Thyroid gland (tissue), 4 donors: ENCODE measurements at regions not wholly inside any gene's neighbourhood (a gene's known extent, or its start where the extent isn't known, plus 50 kb on each side); places are given as distances from the start of the nearest gene placed in this dataset.

Experiments
- POLR2A ChIP-seq, 2 donors: fragments of 450-650 bp; IDR thresholded peaks; one replicate each; pipeline ENCODE4 v1.6.1; 2017; ENCODE audit warnings: antibody characterized with exemption in 2 of 2, mild to moderate bottlenecking in 2 of 2, moderate library complexity in 1 of 2
- TF ChIP-seq, protein P1 (sequence below), 6 experiments: fragments of 200-600 bp in 3 of 6; fragments of 450-650 bp in 3 of 6; sonication (generic) in 3 of 6; IDR thresholded peaks; one replicate each; pipeline ENCODE4 v1.5.1; 2016 to 2019; ENCODE audit warnings: antibody characterized with exemption in 6 of 6, mild to moderate bottlenecking in 2 of 6, inconsistent platforms in 1 of 6, moderate library complexity in 1 of 6

DNA sequence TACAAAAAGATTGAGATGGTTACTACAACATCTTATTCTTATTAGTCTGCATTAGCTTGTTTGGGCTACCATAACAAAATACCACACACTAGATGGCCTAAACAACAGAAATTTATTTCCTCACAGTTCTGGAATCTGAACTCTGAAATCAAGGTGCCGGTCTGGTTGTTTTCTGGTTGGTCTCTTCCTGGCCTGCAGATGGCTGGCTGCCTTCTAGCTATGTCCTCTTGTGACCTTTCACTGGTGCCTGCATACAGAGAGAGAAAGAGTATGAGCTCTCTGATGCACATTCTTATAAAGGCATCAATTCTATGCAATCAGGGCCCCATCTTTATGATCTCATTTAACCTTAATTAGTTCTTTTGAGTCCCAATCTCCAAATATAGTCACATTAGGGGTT lies 696.5 kb downstream of the TDRD15 start:
- TF ChIP-seq, protein P1, sequence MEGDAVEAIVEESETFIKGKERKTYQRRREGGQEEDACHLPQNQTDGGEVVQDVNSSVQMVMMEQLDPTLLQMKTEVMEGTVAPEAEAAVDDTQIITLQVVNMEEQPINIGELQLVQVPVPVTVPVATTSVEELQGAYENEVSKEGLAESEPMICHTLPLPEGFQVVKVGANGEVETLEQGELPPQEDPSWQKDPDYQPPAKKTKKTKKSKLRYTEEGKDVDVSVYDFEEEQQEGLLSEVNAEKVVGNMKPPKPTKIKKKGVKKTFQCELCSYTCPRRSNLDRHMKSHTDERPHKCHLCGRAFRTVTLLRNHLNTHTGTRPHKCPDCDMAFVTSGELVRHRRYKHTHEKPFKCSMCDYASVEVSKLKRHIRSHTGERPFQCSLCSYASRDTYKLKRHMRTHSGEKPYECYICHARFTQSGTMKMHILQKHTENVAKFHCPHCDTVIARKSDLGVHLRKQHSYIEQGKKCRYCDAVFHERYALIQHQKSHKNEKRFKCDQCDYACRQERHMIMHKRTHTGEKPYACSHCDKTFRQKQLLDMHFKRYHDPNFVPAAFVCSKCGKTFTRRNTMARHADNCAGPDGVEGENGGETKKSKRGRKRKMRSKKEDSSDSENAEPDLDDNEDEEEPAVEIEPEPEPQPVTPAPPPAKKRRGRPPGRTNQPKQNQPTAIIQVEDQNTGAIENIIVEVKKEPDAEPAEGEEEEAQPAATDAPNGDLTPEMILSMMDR (IDR thresholded peaks at IDR 0.05), result no peak
- TF ChIP-seq POLR2A (IDR thresholded peaks at IDR 0.05), result no peak
